SK-MEL-5 (cell line): ENCODE measurements at regions not wholly inside any gene's neighbourhood (a gene's known extent, or its start where the extent isn't known, plus 50 kb on each side); places are given as distances from the start of the nearest gene placed in this dataset.
A peak's percentile ranks its signal among the peaks of the same experiment; 100 is the strongest.

Experiments used
- DNase-seq: peaks from one replicate; pipeline ENCODE4 v3.0.0-alpha.2; 2016; ENCODE audit warnings: low read depth, low spot score
- in situ Hi-C: cut with HindIII; loops from 2 replicates; pipeline ENCODE4 v1.10.0; 2016; ENCODE audit warnings: low sequenced_read_pairs, high pct_unique_total_duplicates, low pct_unique_long_range_greater_than_20kb

DNA sequence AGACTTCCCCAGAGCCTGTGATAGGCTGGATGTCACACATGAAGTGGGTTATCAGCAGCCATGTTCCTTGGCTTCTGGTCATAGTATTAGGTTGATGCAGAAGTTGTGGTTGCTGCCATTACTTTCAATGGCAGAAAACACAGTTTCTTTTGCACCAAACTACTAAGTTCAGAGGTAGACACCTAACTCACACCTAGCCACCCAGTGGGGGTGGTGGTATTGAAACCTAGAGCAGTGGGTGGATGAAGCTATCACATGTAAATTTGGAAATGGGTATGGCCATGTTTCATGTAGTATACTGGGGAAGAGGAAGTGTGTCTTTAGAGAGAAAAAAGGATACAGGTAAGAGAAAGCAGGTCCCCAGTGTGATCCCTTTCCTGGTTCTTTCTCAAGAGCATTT is 347.9 kb upstream of the SEMA6A start:
- DNase-seq, result no peak

GRCh38 chr5:116914869-116915504 is 340.4 kb upstream of the SEMA6A start:
- no peak for DNase-seq
- in situ Hi-C loops, result no loop called here

More for the DNA sequence above, 347.9 kb upstream of the SEMA6A start:
- in situ Hi-C loops, result no loop called here

DNA sequence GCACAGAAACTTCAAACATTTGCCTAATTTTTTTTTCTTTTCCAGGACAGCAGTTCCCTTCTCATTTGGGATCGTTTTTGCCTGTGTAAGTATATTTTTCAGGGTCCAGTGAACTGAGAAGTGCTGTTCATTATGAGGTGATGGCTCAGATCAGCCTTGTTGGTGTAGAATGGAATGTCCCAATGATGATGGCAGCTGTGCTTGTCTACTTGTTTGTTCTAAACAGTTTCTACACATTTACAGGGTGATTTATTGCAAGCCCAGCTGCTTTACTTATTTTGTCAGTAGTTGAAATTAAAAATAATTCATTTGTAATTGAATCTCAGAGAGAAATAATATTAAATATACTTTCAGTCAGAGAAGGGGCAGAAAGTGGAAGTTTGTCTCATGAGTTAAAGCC is 337.6 kb upstream of the SEMA6A start:
- no peak for DNase-seq
- in situ Hi-C loops, result no loop called here

DNA sequence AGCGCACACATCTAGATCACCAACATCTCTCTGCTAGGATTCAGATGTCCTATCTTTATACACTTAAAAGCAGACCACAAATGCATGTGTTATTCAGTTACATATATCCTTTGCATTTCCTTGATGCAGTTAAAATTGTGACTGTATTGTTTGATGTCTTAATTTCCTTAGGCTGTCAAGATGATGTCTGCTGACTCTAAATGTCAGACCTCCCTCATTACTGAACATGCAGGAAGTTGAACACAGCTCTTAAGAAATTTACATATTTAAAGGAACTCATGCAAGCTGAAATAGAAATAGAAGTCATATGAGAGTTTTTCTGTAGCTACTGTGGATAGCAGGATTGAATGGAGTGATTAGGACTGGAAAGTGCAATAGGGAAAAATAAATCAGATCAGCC is 336.5 kb upstream of the SEMA6A start:
- no peak for DNase-seq
- in situ Hi-C loops, result no loop called here

- in situ Hi-C loops, result no loop called here
- no peak for DNase-seq
Observed at GRCh38 chr5:116908537-116908936, 333.9 kb upstream of the SEMA6A start.

DNA sequence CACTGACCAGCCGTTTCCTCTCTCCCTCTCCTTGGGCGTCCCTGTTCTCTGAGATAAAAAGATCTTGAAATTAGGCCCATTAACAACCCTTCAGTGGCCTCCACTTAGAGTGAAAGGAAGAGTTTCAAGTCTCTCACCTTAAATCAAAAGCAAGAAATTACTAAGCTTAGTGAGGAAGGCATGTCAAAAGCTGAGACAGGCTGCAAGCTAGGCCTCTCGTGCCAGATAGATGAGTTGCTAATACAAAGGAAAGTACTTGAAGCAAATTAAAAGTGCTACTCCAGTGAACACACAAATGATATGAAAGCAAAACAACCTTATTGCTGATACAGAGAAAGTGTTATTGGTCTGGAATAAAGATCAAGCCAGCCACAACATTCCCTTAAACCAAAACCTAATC is 331.3 kb upstream of the SEMA6A start:
- DNase-seq, result no peak
- in situ Hi-C loops, result no loop called here

DNA sequence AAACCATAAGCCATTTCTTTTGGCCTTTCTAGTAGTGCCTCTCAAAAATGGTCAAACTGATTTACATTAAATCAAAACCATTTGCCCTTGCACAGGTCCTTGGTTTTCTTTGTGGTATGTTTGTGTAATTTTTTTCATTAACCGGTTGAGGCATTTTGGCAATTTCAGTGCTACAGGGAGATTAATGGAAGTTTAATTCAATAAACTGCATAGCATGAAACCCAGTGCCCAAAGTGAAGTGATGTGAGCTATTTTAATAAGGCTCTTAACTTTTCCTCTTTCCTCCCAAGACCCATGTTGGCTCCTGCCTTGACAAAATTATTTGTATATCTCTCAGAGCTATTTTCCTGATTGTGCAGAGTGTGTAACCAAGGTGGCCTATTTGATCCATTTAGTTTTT is 326.2 kb upstream of the SEMA6A start:
- DNase-seq, result no peak
- in situ Hi-C loops, result no loop called here

- peak; percentile 74 for DNase-seq
- in situ Hi-C loops, result no loop called here
Observed at GRCh38 chr5:116898917-116899316, 324.3 kb upstream of the SEMA6A start.

GRCh38 chr5:116897291-116897690 is 322.7 kb upstream of the SEMA6A start:
- DNase-seq, result peak; percentile 68
- in situ Hi-C loops, result no loop called here

GRCh38 chr5:116896001-116896400 is 321.4 kb upstream of the SEMA6A start:
- no peak for DNase-seq
- in situ Hi-C loops, result no loop called here

- DNase-seq, result peak; percentile 54
- in situ Hi-C loops, result no loop called here
Observed at GRCh38 chr5:116892993-116893392, 318.4 kb upstream of the SEMA6A start.

- no peak for DNase-seq
- in situ Hi-C loops, result no loop called here
Observed at GRCh38 chr5:116887104-116887503, 312.5 kb upstream of the SEMA6A start.

- no peak for DNase-seq
- in situ Hi-C loops, result no loop called here
Observed at GRCh38 chr5:116885825-116886224, 311.2 kb upstream of the SEMA6A start.

- in situ Hi-C loops, result no loop called here
- DNase-seq, result no peak
Observed at GRCh38 chr5:116883875-116884274, 309.3 kb upstream of the SEMA6A start.

DNA sequence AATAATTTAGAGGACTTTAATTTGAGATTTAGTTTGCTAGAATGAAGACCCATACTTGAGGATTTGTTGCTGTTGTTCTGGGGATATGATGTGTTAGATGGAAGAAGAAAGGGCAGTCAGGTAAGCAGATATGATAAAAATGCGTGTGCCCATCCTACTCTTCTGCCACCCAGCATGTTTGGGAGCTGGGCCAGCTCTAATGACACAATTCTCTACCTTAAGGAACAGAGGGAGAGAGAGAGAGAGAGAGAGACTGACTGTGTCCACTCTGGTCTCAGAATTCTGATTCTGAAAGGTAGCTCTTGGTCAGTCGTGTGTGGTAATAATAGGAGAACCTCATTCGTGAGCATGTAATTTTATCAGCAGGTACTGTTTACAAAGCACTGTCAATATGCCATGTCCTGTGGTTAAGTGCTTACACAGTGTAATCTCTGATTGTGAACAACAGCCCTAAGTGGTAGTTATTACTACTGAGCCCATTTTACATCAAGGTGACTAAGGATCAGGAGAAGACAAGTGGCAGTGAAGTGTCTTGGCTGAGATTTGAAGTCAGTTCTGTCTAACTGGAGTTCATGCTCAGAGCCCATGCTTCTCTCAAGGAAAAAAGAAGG is 307.4 kb upstream of the SEMA6A start:
- in situ Hi-C loops, result no loop called here
- no peak for DNase-seq

GRCh38 chr5:116880601-116881000 is 306.0 kb upstream of the SEMA6A start:
- in situ Hi-C loops, result no loop called here
- DNase-seq, result no peak

DNA sequence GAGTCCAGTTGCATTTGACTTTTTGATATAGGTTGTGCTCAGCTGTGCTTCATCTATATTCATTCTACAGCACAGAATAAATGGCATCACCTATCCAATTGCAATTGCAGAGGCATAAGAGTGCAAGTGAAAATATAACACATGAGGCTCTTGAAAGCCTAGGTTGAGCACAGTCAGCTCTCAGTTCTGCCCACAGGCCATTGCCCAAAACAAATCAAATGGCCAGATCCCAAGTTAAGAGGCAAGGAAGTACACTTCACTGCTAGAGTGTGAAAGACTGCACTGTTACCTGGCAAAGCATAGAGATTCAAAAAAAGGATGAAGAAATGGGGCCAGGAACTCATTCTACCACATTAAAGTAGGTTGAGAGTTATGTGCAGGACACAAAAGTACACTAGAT is 305.5 kb upstream of the SEMA6A start:
- in situ Hi-C loops, result no loop called here
- no peak for DNase-seq

DNA sequence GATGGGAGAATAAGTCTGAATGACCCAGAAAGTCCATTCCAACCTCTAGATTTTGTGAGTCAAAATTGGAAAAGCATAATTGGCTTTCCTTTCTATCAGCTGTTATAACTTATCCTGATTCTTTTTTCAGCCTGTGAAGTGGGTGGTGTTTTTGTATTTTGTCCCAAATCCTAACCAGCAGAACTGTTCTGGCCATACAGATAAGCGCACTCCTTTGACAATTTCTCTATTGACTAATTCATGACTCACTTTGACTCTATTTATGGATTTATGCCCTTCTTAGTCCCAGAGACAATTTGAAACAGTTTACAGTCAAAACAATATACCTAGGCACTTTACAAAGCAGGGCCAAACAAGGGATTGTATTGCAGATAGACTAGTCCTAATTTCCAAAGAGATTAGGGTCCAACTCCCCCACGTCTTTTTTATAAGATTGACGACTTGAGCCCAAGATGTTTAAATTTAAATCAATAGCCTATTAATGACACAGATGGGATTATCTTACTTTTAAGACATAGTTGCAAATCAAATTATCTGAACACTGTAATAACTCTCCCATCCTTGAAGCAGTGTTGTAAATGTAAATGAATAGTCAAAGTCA is 301.7 kb upstream of the SEMA6A start:
- in situ Hi-C loops, result no loop called here
- DNase-seq, result no peak

GRCh38 chr5:116872986-116873385 is 298.4 kb upstream of the SEMA6A start:
- in situ Hi-C loops, result no loop called here
- peak; percentile 20 for DNase-seq
